EH (cell line): ENCODE measurements at regions not wholly inside any gene's neighbourhood (a gene's known extent, or its start where the extent isn't known, plus 50 kb on each side); places are given as distances from the start of the nearest gene placed in this dataset.
"Not testable (repeated sequence)": the region's sequence is repeated elsewhere in the genome, so short reads cannot be mapped to it uniquely, and the experiment has no call there.

Experiments
- DNase-seq: peaks from one replicate; pipeline ENCODE4 v3.0.0-alpha.2; 2015; ENCODE audit warnings: low read depth

- DNase-seq = peak; percentile 80
These were observed 68.3 kb downstream of the DYRK2 start for GRCh38 chr12:67716817-67717216.

- DNase-seq = not testable (repeated sequence)
These were observed 70.8 kb downstream of the DYRK2 start for GRCh38 chr12:67719303-67719702.

- peak; percentile 98 for DNase-seq
These were observed 71.9 kb downstream of the DYRK2 start for GRCh38 chr12:67720351-67720856.

GRCh38 chr12:67721248-67721647 lies 72.7 kb downstream of the DYRK2 start:
- no peak for DNase-seq

- DNase-seq = peak; percentile 48
These were observed 73.8 kb downstream of the DYRK2 start for GRCh38 chr12:67722296-67722695.

- no peak for DNase-seq
These were observed 78.3 kb downstream of the DYRK2 start for GRCh38 chr12:67726868-67727267.

GRCh38 chr12:67727702-67728666 lies 79.4 kb downstream of the DYRK2 start:
- no peak for DNase-seq

GRCh38 chr12:67732857-67733256 lies 84.3 kb downstream of the DYRK2 start:
- DNase-seq = no peak

GRCh38 chr12:67735868-67736267 lies 87.3 kb downstream of the DYRK2 start:
- no peak for DNase-seq

- no peak for DNase-seq
These were observed 92.2 kb downstream of the DYRK2 start for GRCh38 chr12:67740711-67741110.

- no peak for DNase-seq
These were observed 92.7 kb downstream of the DYRK2 start for GRCh38 chr12:67741270-67741669.

GRCh38 chr12:67742461-67742860 lies 93.9 kb downstream of the DYRK2 start:
- DNase-seq = peak; percentile 85

GRCh38 chr12:67747869-67748742 lies 99.6 kb downstream of the DYRK2 start:
- peak; percentile 73 for DNase-seq

- no peak for DNase-seq
These were observed 100.1 kb downstream of the DYRK2 start for GRCh38 chr12:67748743-67749040.

GRCh38 chr12:67750513-67751183 lies 102.1 kb downstream of the DYRK2 start:
- DNase-seq = peak; percentile 51

GRCh38 chr12:67751381-67751928 lies 102.9 kb downstream of the DYRK2 start:
- DNase-seq = peak; percentile 65

GRCh38 chr12:67752226-67752732 lies 103.7 kb downstream of the DYRK2 start:
- peak; percentile 80 for DNase-seq

- no peak for DNase-seq
These were observed 106.6 kb downstream of the DYRK2 start for GRCh38 chr12:67754933-67755697.

- no peak for DNase-seq
These were observed 109.1 kb downstream of the DYRK2 start for GRCh38 chr12:67757651-67758050.

- DNase-seq = no peak
These were observed 109.6 kb downstream of the DYRK2 start for GRCh38 chr12:67758119-67758518.

- DNase-seq = no peak
These were observed 110.0 kb downstream of the DYRK2 start for GRCh38 chr12:67758521-67758920.
